Stomach smooth muscle (tissue), 2 donors: ENCODE measurements at regions not wholly inside any gene's neighbourhood (a gene's known extent, or its start where the extent isn't known, plus 50 kb on each side); places are given as distances from the start of the nearest gene placed in this dataset.

ENCODE experiments used
- H3K27ac ChIP-seq: one replicate; pipeline ENCODE4 v1.7.0; 2013; ENCODE audit warnings: mild to moderate bottlenecking, low read length, inconsistent platforms
- H3K27me3 ChIP-seq, 2 donors: one replicate each; pipeline ENCODE4 v1.7.0; 2013; ENCODE audit warnings: low read length in 2 of 2; ENCODE audit not compliant: insufficient read depth in 2 of 2, control insufficient read depth in 1 of 2
- H3K36me3 ChIP-seq, 2 donors: one replicate each; pipeline ENCODE4 v1.7.0; 2013; ENCODE audit warnings: low read length in 2 of 2; ENCODE audit not compliant: control insufficient read depth in 2 of 2, insufficient read depth in 2 of 2
- H3K4me1 ChIP-seq: one replicate; pipeline ENCODE4 v1.7.0; 2013; ENCODE audit warnings: low read length; ENCODE audit not compliant: control insufficient read depth, insufficient read depth
- H3K4me3 ChIP-seq, 2 donors: one replicate each; pipeline ENCODE4 v1.7.0; 2013; ENCODE audit warnings: low read length in 2 of 2
- H3K9ac ChIP-seq, 2 donors: one replicate each; pipeline ENCODE4 v1.7.0; 2013; ENCODE audit warnings: low read length in 2 of 2, mild to moderate bottlenecking in 1 of 2
- H3K9me3 ChIP-seq, 2 donors: one replicate each; pipeline ENCODE4 v1.7.0; 2013; ENCODE audit warnings: low read length in 2 of 2; ENCODE audit not compliant: control insufficient read depth in 2 of 2
- donor health status: healthy.
- donor health status: Pancreatic carcinoma.

GRCh38 chr2:6024229-6024628 is 332.0 kb downstream of the SOX11 start:
- H3K4me1 ChIP-seq, result no peaks in the 10 kb centered on the region
- no peak overlapping the region for H3K27ac ChIP-seq
- no peak overlapping the region for H3K4me3 ChIP-seq
- H3K9me3 ChIP-seq, result no peaks in the 10 kb centered on the region
- no peaks in the 10 kb centered on the region for H3K36me3 ChIP-seq
- H3K27me3 ChIP-seq, result no peaks in the 10 kb centered on the region
- no peak overlapping the region for H3K9ac ChIP-seq

- no peak overlapping the region for H3K4me3 ChIP-seq
- no peak overlapping the region for H3K27ac ChIP-seq
- H3K9me3 ChIP-seq, result no peaks in the 10 kb centered on the region
- no peak overlapping the region for H3K9ac ChIP-seq
- H3K4me1 ChIP-seq, result no peaks in the 10 kb centered on the region
- no peaks in the 10 kb centered on the region for H3K36me3 ChIP-seq
- no peaks in the 10 kb centered on the region for H3K27me3 ChIP-seq
Observed at GRCh38 chr2:6024784-6025183, 332.6 kb downstream of the SOX11 start.

GRCh38 chr2:6025391-6025790 is 333.2 kb downstream of the SOX11 start:
- Histone ChIP-seq H3K4me3 (no peak overlapping the region), H3K9ac (no peak overlapping the region), H3K36me3 (no peaks in the 10 kb centered on the region), H3K4me1 (no peaks in the 10 kb centered on the region), H3K27me3 (no peaks in the 10 kb centered on the region), H3K27ac (no peak overlapping the region), H3K9me3 (no peaks in the 10 kb centered on the region)

GRCh38 chr2:6027066-6027465 is 334.9 kb downstream of the SOX11 start:
- H3K9ac ChIP-seq, result no peak overlapping the region
- H3K9me3 ChIP-seq, result no peaks in the 10 kb centered on the region
- no peaks in the 10 kb centered on the region for H3K36me3 ChIP-seq
- H3K4me3 ChIP-seq, result no peak overlapping the region
- H3K27me3 ChIP-seq, result no peaks in the 10 kb centered on the region
- no peaks in the 10 kb centered on the region for H3K4me1 ChIP-seq
- no peak overlapping the region for H3K27ac ChIP-seq

- no peak overlapping the region for H3K4me3 ChIP-seq
- H3K27me3 ChIP-seq, result no peaks in the 10 kb centered on the region
- H3K9me3 ChIP-seq, result no peaks in the 10 kb centered on the region
- H3K27ac ChIP-seq, result no peak overlapping the region
- no peak overlapping the region for H3K9ac ChIP-seq
- no peaks in the 10 kb centered on the region for H3K4me1 ChIP-seq
- no peaks in the 10 kb centered on the region for H3K36me3 ChIP-seq
Observed at GRCh38 chr2:6031200-6031867, 339.1 kb downstream of the SOX11 start.

GRCh38 chr2:6036211-6036610 is 344.0 kb downstream of the SOX11 start:
- no peak overlapping the region for H3K4me3 ChIP-seq
- H3K27ac ChIP-seq, result no peak overlapping the region
- H3K9me3 ChIP-seq, result no peaks in the 10 kb centered on the region
- H3K36me3 ChIP-seq, result no peaks in the 10 kb centered on the region
- H3K4me1 ChIP-seq, result no peaks in the 10 kb centered on the region
- no peaks in the 10 kb centered on the region for H3K27me3 ChIP-seq
- H3K9ac ChIP-seq, result no peak overlapping the region

- H3K27me3 ChIP-seq, result no peaks in the 10 kb centered on the region
- peaks cover 0 to 4% of the 10 kb centered on the region in 2 donors for H3K9me3 ChIP-seq
- no peak overlapping the region for H3K9ac ChIP-seq
- no peaks in the 10 kb centered on the region for H3K4me1 ChIP-seq
- no peak overlapping the region for H3K27ac ChIP-seq
- H3K4me3 ChIP-seq, result no peak overlapping the region
- H3K36me3 ChIP-seq, result no peaks in the 10 kb centered on the region
Observed at GRCh38 chr2:6043238-6043637, 351.1 kb downstream of the SOX11 start.

GRCh38 chr2:6052649-6053048 is 360.5 kb downstream of the SOX11 start:
- Histone ChIP-seq H3K27me3 (no peaks in the 10 kb centered on the region), H3K9ac (no peak overlapping the region), H3K36me3 (no peaks in the 10 kb centered on the region), H3K4me3 (no peak overlapping the region), H3K9me3 (peaks cover 0 to 2% of the 10 kb centered on the region in 2 donors), H3K4me1 (no peaks in the 10 kb centered on the region), H3K27ac (no peak overlapping the region)

GRCh38 chr2:6053743-6054142 is 361.6 kb downstream of the SOX11 start:
- Histone ChIP-seq H3K4me1 (no peaks in the 10 kb centered on the region), H3K4me3 (no peak overlapping the region), H3K27ac (no peak overlapping the region), H3K36me3 (no peaks in the 10 kb centered on the region), H3K9ac (no peak overlapping the region), H3K27me3 (no peaks in the 10 kb centered on the region), H3K9me3 (peaks cover 0 to 2% of the 10 kb centered on the region in 2 donors)

GRCh38 chr2:6054161-6054671 is 362.0 kb downstream of the SOX11 start:
- Histone ChIP-seq H3K9ac (no peak overlapping the region), H3K36me3 (no peaks in the 10 kb centered on the region), H3K9me3 (peaks cover 0 to 2% of the 10 kb centered on the region in 2 donors), H3K4me3 (no peak overlapping the region), H3K27ac (no peak overlapping the region), H3K27me3 (no peaks in the 10 kb centered on the region), H3K4me1 (no peaks in the 10 kb centered on the region)

- Histone ChIP-seq H3K9me3 (no peaks in the 10 kb centered on the region), H3K36me3 (no peaks in the 10 kb centered on the region), H3K4me1 (no peaks in the 10 kb centered on the region), H3K27ac (no peak overlapping the region), H3K27me3 (no peaks in the 10 kb centered on the region), H3K9ac (no peak overlapping the region), H3K4me3 (no peak overlapping the region)
Observed at GRCh38 chr2:6060992-6061663, 368.9 kb downstream of the SOX11 start.
